Right ventricle myocardium superior (tissue), 1 donor: ENCODE measurements at regions not wholly inside any gene's neighbourhood (a gene's known extent, or its start where the extent isn't known, plus 50 kb on each side); places are given as distances from the start of the nearest gene placed in this dataset.

Experiments used
- ATAC-seq: fragments of 200-7000 bp; cut with Tn5 transposase; one replicate; pipeline ENCODE4 v1.9.1; 2020; ENCODE audit warnings: mild to moderate bottlenecking; ENCODE audit not compliant: poor library complexity
- DNase-seq: peaks from one replicate; pipeline ENCODE4 v3.0.0-alpha.2; 2020
- intact Hi-C: fragments of 100-400 bp; cut with DNase I; formaldehyde crosslinking; loops from one replicate; pipeline ENCODE4 v1.11.2; 2022
- donor health status: DM: no; HTN: yes; CAD: no; lungs with severe emphysema.

- ATAC-seq, result no peak
- no peak for DNase-seq
- intact Hi-C loops, result no loop called here
Measured at GRCh38 chr4:159434871-159435241, 332.0 kb downstream of the RAPGEF2 start.

DNA sequence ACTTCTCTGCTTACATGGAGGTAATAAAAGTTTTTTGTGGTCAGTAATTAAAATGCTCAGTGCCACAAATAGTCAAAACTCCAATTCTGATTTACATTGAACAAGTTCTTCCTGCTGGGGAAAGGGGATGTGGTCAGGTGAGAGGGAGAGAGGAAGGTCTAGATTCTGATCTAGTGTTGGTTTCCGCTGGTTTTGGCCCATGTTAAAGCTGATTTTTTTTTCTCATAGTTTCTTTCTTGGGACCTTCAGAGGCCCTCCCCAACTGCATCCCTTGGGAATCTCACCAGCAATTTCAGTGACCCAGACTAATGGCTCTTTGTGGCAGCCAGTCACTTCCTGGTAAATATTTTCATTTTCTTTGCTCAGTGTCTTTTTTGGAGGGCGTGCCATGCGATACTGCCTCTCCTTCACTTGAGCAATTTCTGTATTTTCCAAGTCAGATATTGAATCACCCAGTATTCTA, 332.7 kb downstream of the RAPGEF2 start:
- intact Hi-C loops, result no loop called here
- no peak for DNase-seq
- ATAC-seq, result no peak

GRCh38 chr4:159443975-159444374, 341.1 kb downstream of the RAPGEF2 start:
- ATAC-seq, result no peak
- intact Hi-C loops, result loop anchor here (10.0 kb wide), 2 partner anchors 239 to 589 kb away; no protein-coding TSS in a partner anchor

GRCh38 chr4:159444678-159445077, 341.8 kb downstream of the RAPGEF2 start:
- no peak for ATAC-seq
- intact Hi-C loops, result loop anchor here (10.0 kb wide), 2 partner anchors 240 to 590 kb away; no protein-coding TSS in a partner anchor

More at GRCh38 chr4:159443975-159444374, 341.1 kb downstream of the RAPGEF2 start:
- DNase-seq, result no peak

GRCh38 chr4:159445692-159446091, 342.8 kb downstream of the RAPGEF2 start:
- DNase-seq (no peak), ATAC-seq (peak; percentile 84)
- intact Hi-C loops, result loop anchor here (10.0 kb wide), 2 partner anchors 241 to 591 kb away; no protein-coding TSS in a partner anchor

More at GRCh38 chr4:159444678-159445077, 341.8 kb downstream of the RAPGEF2 start:
- DNase-seq, result no peak

- peak; percentile 42 for DNase-seq
- intact Hi-C loops, result loop anchor here (10.0 kb wide), 2 partner anchors 242 to 592 kb away; no protein-coding TSS in a partner anchor
- peak; percentile 98 for ATAC-seq
Measured at GRCh38 chr4:159446266-159446976, 343.5 kb downstream of the RAPGEF2 start.

- intact Hi-C loops, result loop anchor here (10.0 kb wide), 2 partner anchors 242 to 592 kb away; no protein-coding TSS in a partner anchor
- no peak for ATAC-seq
Measured at GRCh38 chr4:159447296-159447695, 344.4 kb downstream of the RAPGEF2 start.

GRCh38 chr4:159451006-159451405, 348.1 kb downstream of the RAPGEF2 start:
- no peak for ATAC-seq
- no peak for DNase-seq
- intact Hi-C loops, result no loop called here

More at GRCh38 chr4:159447296-159447695, 344.4 kb downstream of the RAPGEF2 start:
- no peak for DNase-seq

DNA sequence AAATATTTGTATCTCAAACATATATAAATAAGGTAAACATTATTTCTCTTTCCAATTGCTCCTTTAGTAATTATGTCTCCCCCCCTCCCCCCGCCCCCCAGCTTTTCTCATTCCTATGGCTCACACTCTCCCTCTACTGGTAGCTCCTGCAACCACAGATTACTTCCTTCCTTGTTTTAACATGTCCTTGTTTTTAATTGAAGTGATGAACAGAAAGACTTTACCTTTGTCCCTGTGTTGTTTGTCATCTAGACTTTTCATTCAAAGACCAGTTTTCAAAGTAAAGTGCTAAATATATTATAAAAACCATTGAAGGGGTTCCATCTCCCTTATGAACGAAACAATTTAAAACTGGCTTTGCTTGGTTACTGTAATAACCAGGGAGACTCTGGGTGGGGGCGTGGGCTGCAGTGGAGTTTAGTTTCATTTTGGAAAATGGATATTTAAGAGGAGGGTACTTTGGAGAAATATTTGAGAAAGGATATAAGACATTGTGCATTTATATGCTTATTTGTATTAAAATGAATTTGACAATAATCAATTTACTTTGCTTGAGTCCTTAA, 352.9 kb downstream of the RAPGEF2 start:
- intact Hi-C loops, result no loop called here
- DNase-seq, result no peak
- no peak for ATAC-seq

DNA sequence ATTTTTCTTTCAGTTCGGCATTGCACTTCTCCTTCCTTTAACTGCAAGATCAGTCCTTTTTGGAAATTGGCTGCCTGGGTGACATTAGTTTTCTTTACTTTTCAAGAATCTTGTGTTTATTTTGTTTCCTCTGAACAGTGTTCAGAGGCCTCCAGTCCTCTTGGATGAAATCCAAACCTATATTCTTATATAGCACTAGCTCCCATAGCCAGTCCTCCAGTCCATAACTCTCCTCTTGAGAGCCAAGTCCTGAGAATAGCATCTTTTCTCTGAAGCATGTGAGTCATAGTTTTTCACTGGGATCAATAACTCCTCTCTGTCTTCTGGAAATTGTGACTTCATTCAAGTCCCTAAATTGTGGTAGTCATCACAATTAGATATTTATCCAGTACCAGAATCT, 357.5 kb downstream of the RAPGEF2 start:
- intact Hi-C loops, result no loop called here
- no peak for DNase-seq
- no peak for ATAC-seq

GRCh38 chr4:159463235-159463634, 360.4 kb downstream of the RAPGEF2 start:
- ATAC-seq (no peak), DNase-seq (no peak)
- intact Hi-C loops, result no loop called here

DNA sequence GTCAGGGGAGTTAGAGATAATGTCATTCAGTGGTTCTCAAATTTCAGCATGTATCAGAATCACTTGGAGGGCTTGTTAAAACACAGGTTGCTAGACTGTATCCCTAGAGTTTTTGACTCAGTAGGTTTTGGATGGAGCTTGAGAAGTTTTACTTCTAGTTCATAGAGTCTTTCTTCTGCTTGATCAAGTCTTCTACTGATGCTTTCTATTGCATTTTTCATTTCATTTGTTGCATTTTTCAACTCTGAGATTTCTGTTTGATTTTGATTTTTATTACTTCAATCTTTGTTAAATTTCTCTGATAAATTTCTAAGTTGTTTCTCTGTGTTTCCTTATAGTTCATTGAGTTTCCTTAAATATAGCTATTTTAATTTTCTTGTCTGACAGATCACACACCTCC, 361.4 kb downstream of the RAPGEF2 start:
- DNase-seq (no peak), ATAC-seq (no peak)
- intact Hi-C loops, result no loop called here

DNA sequence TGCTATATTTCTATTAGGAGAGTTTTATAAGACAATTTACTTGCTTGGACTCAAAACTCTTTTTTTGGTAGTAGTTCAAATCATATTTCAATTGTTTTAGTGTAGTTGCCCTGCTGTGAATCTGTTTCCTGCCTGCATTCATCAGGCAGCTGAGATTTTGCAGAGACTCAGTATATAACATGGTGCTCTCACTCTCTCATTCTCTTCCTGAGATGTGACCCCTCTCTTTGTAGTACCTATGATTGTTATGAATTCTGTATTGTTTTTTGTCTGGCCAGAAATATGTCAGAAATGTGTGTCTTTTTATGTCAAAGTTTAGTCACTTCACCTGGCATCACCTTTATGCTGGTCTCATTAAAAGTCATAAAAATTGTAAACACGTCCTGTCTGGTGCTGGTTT, 374.0 kb downstream of the RAPGEF2 start:
- DNase-seq (no peak), ATAC-seq (no peak)
- intact Hi-C loops, result no loop called here

DNA sequence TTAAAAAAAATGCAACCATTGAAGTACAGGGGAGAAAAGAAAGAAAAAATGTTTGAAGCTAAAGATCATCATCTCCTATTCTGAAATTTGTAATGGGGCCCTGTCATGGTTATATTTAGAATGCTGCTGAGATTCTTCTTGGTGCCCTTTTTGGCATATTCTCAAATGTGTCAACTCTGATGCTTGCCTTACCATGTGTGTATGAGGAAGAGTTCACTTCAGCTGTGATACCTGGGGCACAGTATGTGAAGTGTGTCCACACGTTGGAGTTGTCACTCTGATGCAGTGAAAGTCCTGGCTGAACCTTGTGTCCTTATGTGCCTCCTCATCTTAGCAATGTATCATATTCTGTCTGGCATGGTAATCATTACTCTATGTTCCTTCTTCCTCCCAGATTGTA, 377.9 kb downstream of the RAPGEF2 start:
- intact Hi-C loops, result no loop called here
- no peak for DNase-seq
- ATAC-seq, result peak; percentile 83

GRCh38 chr4:159481936-159482335, 379.1 kb downstream of the RAPGEF2 start:
- ATAC-seq (no peak), DNase-seq (no peak)
- intact Hi-C loops, result no loop called here

DNA sequence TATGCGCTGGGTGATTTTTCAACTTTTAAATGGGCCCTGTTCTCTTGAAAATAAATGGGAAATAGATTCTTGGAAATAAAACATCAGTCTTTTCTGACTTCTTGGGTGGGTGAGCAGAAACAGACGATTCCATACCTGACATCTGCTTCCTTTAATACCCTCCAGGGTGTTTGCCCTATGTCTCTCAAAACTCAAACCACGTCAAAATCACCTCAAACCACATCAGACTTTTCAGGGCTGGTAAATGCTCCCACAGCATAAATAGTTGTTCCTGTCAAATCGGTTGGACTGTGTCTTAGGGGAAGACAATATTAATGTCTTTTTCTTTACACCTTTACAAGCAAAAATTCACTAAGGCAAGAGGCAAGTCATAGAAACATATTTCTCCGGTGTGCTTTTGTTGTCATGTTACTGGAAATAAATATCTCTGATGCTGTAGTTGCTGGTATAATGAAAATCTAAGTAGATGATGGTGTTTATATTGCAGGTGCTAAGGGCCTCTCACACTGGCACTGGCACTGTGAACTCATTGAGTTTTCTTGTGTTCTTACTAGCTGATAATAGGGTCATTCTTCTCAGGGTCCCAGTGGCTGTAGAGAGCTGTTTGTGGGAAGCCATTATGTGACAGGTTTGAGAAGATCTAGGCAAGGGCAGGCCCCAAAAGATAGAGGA, 380.4 kb downstream of the RAPGEF2 start:
- no peak for ATAC-seq
- intact Hi-C loops, result no loop called here
- DNase-seq, result no peak

DNA sequence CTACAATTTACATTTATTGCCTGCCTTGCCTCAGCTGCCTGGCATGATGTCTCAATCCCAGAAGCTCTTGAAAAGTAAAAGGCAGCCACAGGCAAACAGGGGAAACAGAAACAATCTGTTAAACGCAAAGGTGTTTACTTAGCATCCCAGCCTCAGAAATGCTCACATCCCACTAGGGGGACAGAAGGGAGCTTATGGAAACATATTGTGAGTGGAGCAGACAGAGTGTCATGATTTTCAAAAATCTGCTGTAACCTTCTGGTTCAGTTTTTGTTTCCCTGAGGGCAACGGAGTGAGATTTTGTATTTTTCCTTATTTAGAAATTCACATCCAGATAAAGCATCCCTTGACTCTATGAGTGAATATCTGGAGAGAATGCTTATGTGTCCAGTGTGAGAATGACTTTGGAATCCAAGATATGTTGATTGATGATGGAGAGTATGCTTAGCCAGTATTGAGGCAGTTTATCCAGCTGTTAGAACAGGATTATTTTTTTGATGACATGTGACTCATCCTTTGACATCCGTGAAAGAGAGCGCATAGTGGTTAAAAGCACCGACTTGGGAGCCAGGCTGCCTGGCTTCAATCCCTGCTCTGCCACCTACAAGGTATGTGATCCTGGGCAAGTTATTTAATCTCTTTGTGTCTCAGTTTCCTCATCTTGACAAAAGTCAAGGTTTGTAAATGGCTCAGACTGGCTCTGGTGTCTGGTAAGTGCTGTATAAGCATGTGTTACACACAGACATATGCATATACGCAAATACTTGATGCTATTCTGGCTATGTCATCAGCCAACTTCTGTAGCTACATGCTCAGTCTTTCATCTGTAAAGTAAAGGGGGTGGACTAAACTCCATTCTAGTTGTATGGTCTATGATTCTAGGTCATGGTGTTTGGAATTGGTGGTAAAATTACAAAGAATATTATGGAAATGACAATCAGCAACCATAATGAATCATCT, 381.2 kb downstream of the RAPGEF2 start:
- no peak for ATAC-seq
- DNase-seq, result no peak
- intact Hi-C loops, result no loop called here

DNA sequence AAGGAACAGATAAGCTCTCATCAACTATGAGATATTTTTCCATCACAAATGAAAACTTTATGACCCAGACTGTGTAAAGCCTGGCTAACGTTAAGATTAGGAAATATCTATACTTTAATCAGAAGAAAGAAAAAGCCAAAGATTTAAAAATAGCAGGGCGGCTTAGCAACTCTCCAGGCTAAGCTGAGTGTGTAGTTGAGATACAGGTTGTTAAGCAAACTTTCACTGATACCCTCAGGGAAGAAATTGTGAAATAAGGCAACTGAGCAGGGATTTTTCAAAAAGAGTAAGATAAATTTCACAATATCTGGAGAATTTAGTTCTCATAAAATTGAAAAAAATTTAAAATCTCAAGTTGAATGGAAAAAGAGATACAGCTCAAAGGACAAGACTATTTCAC, 382.0 kb downstream of the RAPGEF2 start:
- intact Hi-C loops, result no loop called here
- DNase-seq (no peak), ATAC-seq (no peak)
